ENCODE measurements at regions not wholly inside any gene's neighbourhood (a gene's known extent, or its start where the extent isn't known, plus 50 kb on each side); places are given as distances from the start of the nearest gene placed in this dataset.

GRCh38 chr6:71481011-71481410, 192.4 kb downstream of the OGFRL1 start:
- DNase-seq (ENCODE audit: low spot score): no peak

- DNase-seq (ENCODE audit: low spot score): peak; percentile 49
These were observed 193.2 kb downstream of the OGFRL1 start for GRCh38 chr6:71481801-71482200.

- peak; percentile 34 for DNase-seq (ENCODE audit: low spot score)
These were observed 194.1 kb downstream of the OGFRL1 start for GRCh38 chr6:71482742-71483141.

GRCh38 chr6:71486461-71486860, 197.8 kb downstream of the OGFRL1 start:
- no peak for DNase-seq (ENCODE audit: low spot score)

GRCh38 chr6:71488186-71488585, 199.6 kb downstream of the OGFRL1 start:
- DNase-seq (ENCODE audit: low spot score): no peak

GRCh38 chr6:71489736-71490135, 201.1 kb downstream of the OGFRL1 start:
- peak; percentile 87 for DNase-seq (ENCODE audit: low spot score)

GRCh38 chr6:71490876-71491275, 202.3 kb downstream of the OGFRL1 start:
- DNase-seq (ENCODE audit: low spot score): no peak

- DNase-seq (ENCODE audit: low spot score): no peak
These were observed 203.2 kb downstream of the OGFRL1 start for GRCh38 chr6:71491844-71492243.

GRCh38 chr6:71492668-71493067, 204.1 kb downstream of the OGFRL1 start:
- DNase-seq (ENCODE audit: low spot score): no peak

GRCh38 chr6:71496018-71496721, 207.6 kb downstream of the OGFRL1 start:
- no peak for DNase-seq (ENCODE audit: low spot score)

- DNase-seq (ENCODE audit: low spot score): no peak
These were observed 208.1 kb downstream of the OGFRL1 start for GRCh38 chr6:71496722-71497033.

GRCh38 chr6:71498638-71499037, 210.0 kb downstream of the OGFRL1 start:
- peak; percentile 69 for DNase-seq (ENCODE audit: low spot score)

- no peak for DNase-seq (ENCODE audit: low spot score)
These were observed 211.1 kb downstream of the OGFRL1 start for GRCh38 chr6:71499667-71500066.

GRCh38 chr6:71502168-71502567, 213.6 kb downstream of the OGFRL1 start:
- peak; percentile 46 for DNase-seq (ENCODE audit: low spot score)

- peak; percentile 30 for DNase-seq (ENCODE audit: low spot score)
These were observed 214.3 kb downstream of the OGFRL1 start for GRCh38 chr6:71502956-71503355.

GRCh38 chr6:71507183-71507582, 218.6 kb downstream of the OGFRL1 start:
- no peak for DNase-seq (ENCODE audit: low spot score)

- no peak for DNase-seq (ENCODE audit: low spot score)
These were observed 220.8 kb downstream of the OGFRL1 start for GRCh38 chr6:71509191-71510005.

- peak; percentile 84 for DNase-seq (ENCODE audit: low spot score)
These were observed 221.6 kb downstream of the OGFRL1 start for GRCh38 chr6:71510057-71510713.

- DNase-seq (ENCODE audit: low spot score): peak; percentile 53
These were observed 222.2 kb downstream of the OGFRL1 start for GRCh38 chr6:71510856-71511255.

GRCh38 chr6:71512256-71512655, 223.6 kb downstream of the OGFRL1 start:
- DNase-seq (ENCODE audit: low spot score): no peak

GRCh38 chr6:71513036-71513435, 224.4 kb downstream of the OGFRL1 start:
- DNase-seq (ENCODE audit: low spot score): no peak

- no peak for DNase-seq (ENCODE audit: low spot score)
These were observed 234.9 kb downstream of the OGFRL1 start for GRCh38 chr6:71523548-71523947.

- DNase-seq (ENCODE audit: low spot score): no peak
These were observed 235.6 kb downstream of the OGFRL1 start for GRCh38 chr6:71524201-71524600.

Measured in kidney tubule cell (primary cell).